Uterus (tissue), 3 donors: ENCODE measurements at regions not wholly inside any gene's neighbourhood (a gene's known extent, or its start where the extent isn't known, plus 50 kb on each side); places are given as distances from the start of the nearest gene placed in this dataset.

Experiments
- DNase-seq, 2 donors: peaks; one replicate each; pipeline ENCODE4 v3.0.0-alpha.2; 2019 to 2020
- H3K27ac ChIP-seq, 2 donors: fragments of 200-600 bp; sonication (generic); 1 replicate in 1 of 2; 2 replicates in 1 of 2; pipeline ENCODE4 v1.5.1; 2016 to 2018
- H3K27me3 ChIP-seq, 2 donors: fragments of 200-600 bp; sonication (generic); one replicate each; pipeline ENCODE4 v1.5.1; 2018 to 2019; ENCODE audit warnings: control low read depth in 1 of 2
- H3K36me3 ChIP-seq, 2 donors: fragments of 200-600 bp; sonication (generic); one replicate each; pipeline ENCODE4 v1.5.1; 2019; ENCODE audit warnings: control low read depth in 1 of 2
- H3K4me1 ChIP-seq, 2 donors: fragments of 200-600 bp; sonication (generic); one replicate each; pipeline ENCODE4 v1.5.1; 2018 to 2019; ENCODE audit warnings: control low read depth in 1 of 2
- H3K4me3 ChIP-seq, 2 donors: fragments of 200-600 bp; sonication (generic); 1 replicate in 1 of 2; 2 replicates in 1 of 2; pipeline ENCODE4 v1.5.1; 2018 to 2019; ENCODE audit warnings: mild to moderate bottlenecking in 1 of 2
- H3K9me3 ChIP-seq, 2 donors: fragments of 200-600 bp; sonication (generic); one replicate each; pipeline ENCODE4 v1.5.1; 2019; ENCODE audit warnings: control low read depth in 1 of 2
- CTCF ChIP-seq, 4 experiments: fragments of 200-600 bp in 2 of 4; fragments of 450-650 bp in 2 of 4; sonication (generic) in 2 of 4; IDR thresholded peaks; one replicate each; pipeline ENCODE4 v1.5.1; 2016 to 2019; ENCODE audit warnings: antibody characterized with exemption in 4 of 4, mild to moderate bottlenecking in 2 of 4, moderate library complexity in 1 of 4
- POLR2A ChIP-seq, 2 donors: fragments of 450-650 bp; IDR thresholded peaks; one replicate each; pipeline ENCODE4 v1.6.1; 2016; ENCODE audit warnings: antibody characterized with exemption in 2 of 2, mild to moderate bottlenecking in 1 of 2, moderate library complexity in 1 of 2
- intact Hi-C: fragments of 100-400 bp; cut with DNase I; formaldehyde crosslinking; loops from one replicate; pipeline ENCODE4 v1.15.1; 2023; ENCODE audit warnings: low total_unique reads
- donor health status: DM: yes; HTN: yes; CAD: no.

GRCh38 chr20:51204051-51204715 lies 181.3 kb upstream of the KCNG1 start:
- intact Hi-C loops, result no loop called here
- Histone ChIP-seq H3K4me3 (no peak overlapping the region), H3K9me3 (no peaks in the 10 kb centered on the region), H3K27ac (no peak overlapping the region), H3K27me3 (no peaks in the 10 kb centered on the region), H3K4me1 (no peaks in the 10 kb centered on the region), H3K36me3 (no peaks in the 10 kb centered on the region)
- DNase-seq, result no peak
- no peak for TF ChIP-seq CTCF (IDR thresholded peaks at IDR 0.05)
- TF ChIP-seq POLR2A (IDR thresholded peaks at IDR 0.05), result no peak

- no peaks in the 10 kb centered on the region for H3K27me3 ChIP-seq
- DNase-seq, result no peak
- H3K36me3 ChIP-seq, result no peaks in the 10 kb centered on the region
- H3K4me3 ChIP-seq, result no peak overlapping the region
- TF ChIP-seq CTCF (IDR thresholded peaks at IDR 0.05) (no peak), POLR2A (IDR thresholded peaks at IDR 0.05) (no peak)
- intact Hi-C loops, result no loop called here
- no peak overlapping the region for H3K27ac ChIP-seq
- no peaks in the 10 kb centered on the region for H3K4me1 ChIP-seq
- H3K9me3 ChIP-seq, result no peaks in the 10 kb centered on the region
Observed at GRCh38 chr20:51202304-51202703, 179.4 kb upstream of the KCNG1 start.

GRCh38 chr20:51199920-51200319 lies 177.0 kb upstream of the KCNG1 start:
- TF ChIP-seq POLR2A (IDR thresholded peaks at IDR 0.05), result no peak
- TF ChIP-seq CTCF (IDR thresholded peaks at IDR 0.05), result no peak
- Histone ChIP-seq H3K9me3 (no peaks in the 10 kb centered on the region), H3K4me1 (no peaks in the 10 kb centered on the region), H3K27me3 (no peaks in the 10 kb centered on the region), H3K27ac (no peak overlapping the region), H3K36me3 (no peaks in the 10 kb centered on the region), H3K4me3 (no peak overlapping the region)
- intact Hi-C loops, result no loop called here
- DNase-seq, result no peak

GRCh38 chr20:51198876-51199523 lies 176.1 kb upstream of the KCNG1 start:
- H3K27me3 ChIP-seq, result no peaks in the 10 kb centered on the region
- H3K9me3 ChIP-seq, result no peaks in the 10 kb centered on the region
- no peak for DNase-seq
- no peaks in the 10 kb centered on the region for H3K4me1 ChIP-seq
- no peaks in the 10 kb centered on the region for H3K36me3 ChIP-seq
- no peak overlapping the region for H3K4me3 ChIP-seq
- no peak for TF ChIP-seq CTCF (IDR thresholded peaks at IDR 0.05)
- TF ChIP-seq POLR2A (IDR thresholded peaks at IDR 0.05), result no peak
- no peak overlapping the region for H3K27ac ChIP-seq
- intact Hi-C loops, result no loop called here

DNA sequence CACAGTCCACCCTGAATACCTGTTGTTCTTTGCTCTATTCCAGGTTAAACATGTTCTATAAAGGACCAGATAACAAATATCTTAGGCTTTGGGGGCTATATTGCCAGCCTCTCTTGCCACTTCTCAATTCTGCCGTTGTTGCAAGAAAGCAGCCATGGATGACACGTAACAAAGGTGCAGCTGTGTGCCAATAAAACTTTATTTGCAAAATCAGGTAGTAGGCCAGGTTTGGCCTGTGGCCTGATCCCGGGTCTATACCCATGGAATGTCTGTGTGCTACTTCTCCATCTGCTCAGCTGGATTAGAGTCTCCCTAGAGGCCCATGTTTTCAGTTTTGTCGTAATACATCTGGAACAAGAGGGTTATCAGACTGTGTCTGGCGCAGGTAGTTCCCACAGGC lies 175.3 kb upstream of the KCNG1 start:
- Histone ChIP-seq H3K4me1 (no peaks in the 10 kb centered on the region), H3K27me3 (no peaks in the 10 kb centered on the region), H3K4me3 (no peak overlapping the region), H3K9me3 (no peaks in the 10 kb centered on the region), H3K36me3 (no peaks in the 10 kb centered on the region), H3K27ac (no peak overlapping the region)
- intact Hi-C loops, result no loop called here
- TF ChIP-seq CTCF (IDR thresholded peaks at IDR 0.05), result no peak
- no peak for TF ChIP-seq POLR2A (IDR thresholded peaks at IDR 0.05)
- no peak for DNase-seq
